Left cardiac atrium (tissue), 4 donors: ENCODE measurements at regions not wholly inside any gene's neighbourhood (a gene's known extent, or its start where the extent isn't known, plus 50 kb on each side); places are given as distances from the start of the nearest gene placed in this dataset.
"Not testable (repeated sequence)": the region's sequence is repeated elsewhere in the genome, so short reads cannot be mapped to it uniquely, and the experiment has no call there.

Experiments
- ATAC-seq, 2 donors: fragments of 200-7000 bp; cut with Tn5 transposase; one replicate each; pipeline ENCODE4 v1.9.1; 2020; ENCODE audit warnings: mild to moderate bottlenecking in 2 of 2, moderate library complexity in 2 of 2
- DNase-seq: peaks from one replicate; pipeline ENCODE4 v3.0.0-alpha.2; 2020
- intact Hi-C, 2 donors: fragments of 100-400 bp; cut with DNase I; formaldehyde crosslinking; loops; one replicate each; pipeline versions ENCODE4 v1.14.1 to v1.15.1; 2022 to 2023
- donor health status: DM: no; HTN: yes; CAD: no.
- donor health status: DM: no; HTN: yes; CAD: no; lungs with severe emphysema.
- donor health status: DM: yes; HTN: yes; CAD: no.
- donor health status: Dilated cardiomyopathy.

DNA sequence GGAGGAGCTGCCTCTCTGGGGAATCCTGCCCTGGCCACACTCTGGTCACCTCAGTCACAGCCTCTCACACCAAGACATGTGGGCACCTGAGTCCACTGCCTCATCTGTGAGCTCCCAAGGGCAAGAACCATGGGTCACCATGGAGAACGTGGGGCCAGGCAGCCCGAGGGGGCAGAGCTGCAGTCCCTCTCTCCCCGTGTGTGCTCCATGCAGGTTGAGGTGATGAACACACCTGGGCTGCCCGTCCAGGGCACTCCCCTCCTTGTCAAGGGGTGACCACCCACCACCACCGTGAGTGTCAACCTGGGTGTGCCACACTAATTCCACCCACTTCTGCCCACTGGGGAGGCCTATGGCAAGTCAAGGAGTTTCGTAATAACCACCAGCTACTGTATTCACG, 159.6 kb upstream of the RAB6C start:
- DNase-seq, result no peak
- peak in 1 of 2 donors; percentile 23 for ATAC-seq
- intact Hi-C loops, result no loop called here

DNA sequence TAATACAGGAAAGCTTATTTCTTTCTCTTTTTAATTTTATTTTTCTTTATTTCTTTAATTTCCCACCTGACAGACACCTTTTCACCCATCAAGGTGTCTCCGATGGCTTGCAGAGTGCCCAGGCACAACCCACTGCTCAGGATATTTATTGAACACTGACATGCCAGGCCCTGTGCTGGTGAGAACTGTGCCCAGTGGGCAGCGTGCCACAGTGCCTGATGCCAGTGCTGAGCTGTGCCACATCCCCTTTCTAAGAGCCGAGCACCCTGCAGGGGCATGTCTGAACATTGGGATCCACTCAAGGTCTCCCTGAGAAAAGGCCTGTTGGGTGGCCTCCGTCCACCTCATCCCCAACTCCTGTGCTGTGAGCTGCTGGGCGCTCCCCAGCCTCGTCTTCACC, 158.6 kb upstream of the RAB6C start:
- intact Hi-C loops, result no loop called here
- no peak for DNase-seq
- ATAC-seq, result no peak

DNA sequence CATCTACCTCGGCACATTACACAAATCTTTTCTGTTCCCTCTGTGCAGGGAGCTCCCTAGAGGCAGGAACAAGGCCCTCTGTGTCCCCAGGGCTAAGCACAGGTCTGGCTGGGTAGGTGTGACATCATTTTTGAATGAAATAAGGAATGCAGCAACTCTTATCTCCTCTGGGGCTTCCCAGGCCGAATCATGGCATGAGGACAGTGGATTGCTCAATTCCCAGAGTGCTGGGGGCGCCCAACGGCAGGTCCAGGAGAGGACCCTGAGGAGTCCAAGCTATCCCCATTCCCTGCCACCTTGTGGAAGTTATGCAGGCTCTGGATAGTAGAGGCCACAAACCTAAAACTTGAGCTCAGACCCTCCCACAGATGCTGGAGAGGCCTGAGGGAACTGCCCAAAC, 158.0 kb upstream of the RAB6C start:
- DNase-seq (no peak), ATAC-seq (no peak)
- intact Hi-C loops, result no loop called here

DNA sequence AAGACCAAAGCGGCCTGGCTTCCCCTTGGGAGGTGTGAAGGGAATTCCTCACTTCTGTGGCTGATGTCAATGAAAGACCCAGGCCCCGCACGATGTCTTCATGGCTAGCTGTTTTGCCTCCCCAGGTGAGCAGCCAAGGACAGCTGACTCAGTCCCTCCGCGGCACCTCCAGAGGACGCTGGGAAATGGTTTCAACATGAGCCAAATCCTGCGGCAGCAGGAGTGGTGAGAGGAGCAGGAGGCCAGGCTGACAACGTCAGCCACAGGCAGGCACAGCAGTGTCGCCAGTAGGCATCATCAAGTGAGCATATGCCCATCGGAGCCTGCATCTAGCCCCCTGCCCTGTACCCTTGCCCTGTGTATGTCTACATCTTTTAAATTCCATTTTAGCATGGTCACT, 156.4 kb upstream of the RAB6C start:
- DNase-seq (no peak), ATAC-seq (no peak)
- intact Hi-C loops, result no loop called here

DNA sequence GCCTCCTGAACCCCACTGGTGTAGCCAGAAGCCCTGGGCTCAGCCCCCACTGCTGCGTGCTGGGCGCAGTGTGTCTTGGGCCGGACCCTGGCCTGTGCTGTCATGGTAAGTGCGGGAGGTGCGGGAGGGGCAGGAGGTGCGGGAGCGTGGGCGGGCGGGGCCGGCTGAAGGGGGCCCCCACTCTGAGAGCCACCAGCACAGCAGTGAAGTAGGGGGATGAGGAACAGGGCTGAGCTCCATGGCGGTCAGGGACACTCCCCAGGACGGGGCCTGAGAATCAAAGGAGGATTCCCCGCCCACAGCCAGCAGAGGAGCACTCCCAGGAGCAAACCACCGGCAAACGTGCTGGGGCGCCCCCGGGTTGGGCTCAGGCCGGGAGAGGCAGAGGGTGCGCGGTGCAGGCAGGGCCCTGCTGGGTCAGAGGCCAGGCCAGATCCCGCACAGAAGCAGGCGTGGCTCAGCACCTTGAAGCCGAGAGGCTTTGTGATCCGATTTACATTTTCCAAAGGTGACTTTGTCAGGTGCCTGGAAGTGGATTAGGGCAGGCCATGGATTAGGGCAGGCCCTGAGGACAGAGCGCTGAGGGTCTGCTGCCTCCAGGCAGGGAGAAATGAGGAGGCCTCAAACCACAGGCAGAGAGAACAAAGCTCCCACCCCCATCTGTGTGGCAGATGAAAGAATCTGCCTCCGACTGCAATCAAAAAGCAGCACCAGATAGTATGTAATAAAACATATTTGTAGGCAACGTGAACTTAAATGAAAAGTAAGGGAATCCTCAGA, 152.0 kb upstream of the RAB6C start:
- no peak for ATAC-seq
- intact Hi-C loops, result no loop called here

DNA sequence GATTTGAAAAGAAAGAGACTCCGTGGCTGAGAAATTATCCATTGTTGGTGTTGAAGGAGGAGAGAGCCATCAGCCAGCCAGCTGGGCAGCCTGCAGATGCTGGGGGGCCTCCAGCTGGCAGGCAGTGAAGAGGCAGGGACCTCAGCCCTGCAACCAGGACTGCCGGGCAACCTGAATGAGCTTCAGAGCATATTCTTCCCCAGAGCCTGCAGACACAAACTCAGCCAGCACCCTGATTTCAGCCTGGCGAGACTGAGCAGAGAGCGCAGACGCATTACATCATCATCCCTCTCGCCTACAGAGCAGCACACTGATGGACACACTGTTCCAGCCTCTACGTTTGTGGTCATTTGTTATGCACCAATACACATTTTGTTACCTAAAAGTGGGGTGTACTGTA, 150.7 kb upstream of the RAB6C start:
- ATAC-seq (no peak), DNase-seq (no peak)
- intact Hi-C loops, result no loop called here

More for the DNA sequence above, 152.0 kb upstream of the RAB6C start:
- DNase-seq, result no peak

DNA sequence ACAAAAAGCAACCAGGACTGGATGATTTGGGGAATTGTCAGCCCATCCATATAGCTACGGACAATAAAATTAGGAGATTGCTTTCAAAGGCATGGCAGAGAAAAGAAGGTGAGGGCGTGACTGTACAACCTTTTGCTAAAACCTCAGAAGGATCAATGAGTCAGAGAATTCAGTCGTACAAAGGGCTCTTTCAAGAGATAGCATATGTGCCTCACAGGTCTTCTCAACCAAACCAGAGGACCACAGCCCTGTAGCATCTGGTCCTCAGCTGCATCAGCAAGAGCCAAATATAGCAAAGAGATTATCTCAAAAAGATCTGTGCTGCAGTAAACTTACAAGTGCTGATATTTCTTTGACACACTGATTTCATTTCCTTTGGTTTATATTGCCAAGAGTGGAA, 149.9 kb upstream of the RAB6C start:
- DNase-seq (no peak), ATAC-seq (no peak)
- intact Hi-C loops, result no loop called here

DNA sequence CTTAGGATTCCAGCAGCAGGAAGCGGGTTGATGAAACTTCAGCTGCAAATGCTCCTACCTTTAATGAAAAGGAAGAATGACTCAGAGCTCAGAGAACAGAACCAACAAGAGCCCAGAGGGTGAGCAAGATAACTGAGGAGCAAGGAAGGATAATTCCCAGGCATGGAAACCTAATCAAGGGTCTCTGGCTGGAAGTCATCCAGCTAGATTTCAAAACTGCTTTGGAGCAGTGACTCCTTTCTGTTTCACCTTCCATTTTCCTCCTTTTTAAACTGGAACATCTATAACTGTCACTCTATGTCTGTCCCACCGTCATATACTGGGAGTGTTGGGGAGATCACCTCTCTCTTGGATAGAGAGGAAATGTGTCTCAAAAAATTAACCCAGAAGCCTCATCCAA, 148.4 kb upstream of the RAB6C start:
- DNase-seq (no peak), ATAC-seq (no peak)
- intact Hi-C loops, result no loop called here

DNA sequence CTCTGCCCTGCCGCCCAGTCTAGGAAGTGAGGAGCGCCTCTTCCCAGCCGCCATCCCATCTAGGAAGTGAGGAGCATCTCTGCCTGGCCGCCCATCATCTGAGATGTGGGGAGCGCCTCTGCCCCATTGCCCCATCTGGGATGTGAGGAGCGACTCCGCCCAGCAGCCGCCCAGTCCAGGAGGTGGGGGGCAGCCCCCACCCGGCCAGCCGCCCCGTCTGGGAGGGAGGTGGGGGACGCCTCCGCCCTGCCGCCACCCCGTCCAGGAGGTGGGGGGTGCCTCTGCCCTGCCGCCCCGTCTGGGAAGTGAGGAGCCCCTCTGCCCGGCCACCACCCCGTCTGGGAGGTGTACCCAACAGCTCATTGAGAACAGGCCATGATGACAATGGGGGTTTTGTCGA, 146.0 kb upstream of the RAB6C start:
- DNase-seq, ATAC-seq, intact Hi-C loops: not testable (repeated sequence)

DNA sequence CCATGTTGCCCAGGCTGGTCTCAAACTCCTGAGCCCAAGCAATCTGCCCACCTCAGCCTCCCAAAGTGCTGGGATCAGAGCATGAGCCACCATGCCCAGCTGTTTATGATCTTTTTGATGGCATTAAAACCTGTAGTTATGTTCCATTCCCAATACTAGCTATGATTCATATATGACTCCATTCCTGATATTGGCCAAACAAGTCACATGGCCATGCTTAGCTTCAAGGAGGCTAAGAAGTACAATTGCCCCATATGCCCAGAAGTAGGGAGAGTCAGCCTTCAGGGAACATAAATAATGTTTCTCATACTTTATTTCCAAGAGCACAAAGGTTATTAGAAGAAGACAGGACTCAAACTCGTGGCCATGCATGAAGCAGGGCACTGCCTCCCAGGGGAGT, 132.4 kb upstream of the RAB6C start:
- ATAC-seq (no peak), DNase-seq (no peak)
- intact Hi-C loops, result no loop called here

DNA sequence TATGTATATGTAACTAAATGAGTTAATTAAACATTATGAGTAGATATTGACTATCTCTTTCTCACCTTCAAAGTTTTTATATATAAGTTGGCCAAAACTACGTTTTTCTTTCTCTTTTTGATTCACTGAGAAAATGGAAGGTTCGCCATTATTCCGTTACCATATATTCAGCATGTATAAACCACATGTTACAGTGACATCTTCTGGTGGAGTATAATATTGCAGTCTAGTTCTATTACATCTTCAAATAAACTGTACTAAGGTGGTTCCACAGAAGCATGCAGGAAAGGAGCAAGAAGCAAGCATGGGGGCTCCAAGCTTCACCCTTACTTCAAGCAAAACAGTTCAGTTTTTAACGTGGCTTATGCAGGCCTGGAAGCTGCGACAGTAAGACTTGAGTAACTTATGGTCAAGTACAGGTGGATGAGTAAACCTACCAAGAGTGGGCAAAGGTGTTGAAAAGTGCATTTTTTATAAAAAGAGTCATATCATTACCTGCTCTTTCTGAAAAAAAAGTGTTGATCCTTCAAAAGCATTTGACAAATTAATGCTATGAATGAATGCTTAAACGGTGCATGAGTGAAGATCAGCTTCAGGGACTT, 129.8 kb upstream of the RAB6C start:
- intact Hi-C loops, result no loop called here
- ATAC-seq (peak in 1 of 2 donors; percentile 67), DNase-seq (no peak)

DNA sequence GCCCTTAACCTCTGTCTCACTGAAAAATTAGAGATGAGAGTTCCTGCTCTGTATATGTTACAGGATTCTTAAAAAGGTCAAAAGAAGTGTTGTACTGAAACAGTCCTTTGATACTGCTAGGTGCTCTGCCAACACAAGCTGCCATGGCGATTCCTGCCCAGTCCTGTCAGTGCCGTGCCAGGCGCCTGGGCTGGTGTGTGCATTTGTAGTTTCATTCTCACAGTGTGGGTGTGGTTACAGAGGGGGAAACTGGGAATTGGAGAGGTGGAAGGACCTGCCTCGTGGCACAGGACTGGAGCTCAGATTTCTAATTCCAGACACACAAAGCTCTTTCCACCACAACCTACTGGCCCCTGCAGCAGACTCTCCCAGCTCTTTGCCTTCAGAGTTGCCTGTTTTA, 122.3 kb upstream of the RAB6C start:
- DNase-seq (no peak), ATAC-seq (no peak)
- intact Hi-C loops, result no loop called here

DNA sequence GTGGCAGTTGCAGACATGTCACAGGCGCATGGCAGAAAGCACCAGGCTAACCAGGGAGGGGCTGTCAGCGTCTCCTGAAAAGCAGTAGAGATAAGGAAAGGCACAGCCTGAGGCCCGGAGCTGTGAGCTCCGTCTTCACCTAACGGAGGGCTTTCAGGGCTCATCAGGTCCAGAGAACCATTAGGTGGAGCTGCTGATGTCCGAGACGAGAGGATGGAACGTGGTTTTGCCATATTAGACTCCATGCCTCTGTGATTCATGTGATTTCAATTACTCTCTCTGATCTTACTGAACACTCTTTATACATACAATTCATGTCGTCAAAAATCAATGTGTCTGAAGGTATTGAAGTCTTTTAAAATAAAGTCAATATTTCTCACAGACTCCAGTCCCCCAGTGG, 120.3 kb upstream of the RAB6C start:
- DNase-seq (no peak), ATAC-seq (no peak)
- intact Hi-C loops, result no loop called here

DNA sequence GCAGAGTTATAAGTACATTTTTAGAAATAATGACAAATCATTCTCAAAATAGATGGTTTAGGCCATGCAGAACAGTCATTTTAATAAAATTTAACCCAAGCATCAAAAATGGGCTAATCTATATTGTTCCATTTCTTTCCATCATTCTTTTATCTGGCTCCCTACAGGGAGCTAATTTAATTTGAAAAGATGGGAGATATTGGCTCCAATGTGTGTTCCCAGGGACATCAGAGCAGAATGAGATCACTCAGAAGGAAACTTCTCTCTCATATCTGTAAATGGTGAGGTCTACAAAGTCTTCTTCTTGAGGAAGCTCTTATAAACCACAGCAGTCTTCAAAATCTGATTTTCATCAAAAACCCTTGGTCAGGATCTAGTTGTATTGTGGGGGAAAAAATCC, 119.4 kb upstream of the RAB6C start:
- DNase-seq, result no peak
- intact Hi-C loops, result no loop called here
- ATAC-seq, result no peak

DNA sequence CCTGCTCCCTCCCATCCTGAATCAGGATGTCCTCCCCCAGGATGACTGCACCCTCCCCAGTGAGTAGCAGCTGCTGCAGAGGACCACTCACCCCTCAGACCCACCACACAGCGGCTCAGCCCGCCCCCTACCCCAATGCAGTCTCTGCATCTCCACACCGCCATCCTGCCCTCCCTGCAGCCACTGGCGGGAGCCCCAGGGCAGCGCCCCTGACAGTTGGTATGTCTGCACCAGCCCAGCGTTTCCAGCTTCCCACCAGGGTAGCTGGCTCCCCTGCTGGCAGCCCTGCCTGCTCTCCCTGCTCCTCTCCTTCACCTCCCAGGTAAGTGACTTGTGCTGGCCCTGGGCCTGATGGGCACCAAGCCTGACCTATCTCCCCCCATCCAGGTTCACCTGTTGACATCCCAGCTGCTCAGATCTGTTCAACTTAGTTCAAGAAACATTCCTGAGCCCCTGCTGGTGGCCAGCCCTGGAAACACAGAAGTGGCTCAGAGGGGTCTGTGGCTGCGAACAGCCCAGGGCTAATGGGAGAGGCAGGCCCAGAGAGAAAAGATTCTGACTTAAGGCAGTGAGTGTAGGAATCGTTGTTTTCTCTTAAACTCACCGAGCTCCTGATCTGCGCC, 117.7 kb upstream of the RAB6C start:
- ATAC-seq (no peak), DNase-seq (no peak)
- intact Hi-C loops, result no loop called here

DNA sequence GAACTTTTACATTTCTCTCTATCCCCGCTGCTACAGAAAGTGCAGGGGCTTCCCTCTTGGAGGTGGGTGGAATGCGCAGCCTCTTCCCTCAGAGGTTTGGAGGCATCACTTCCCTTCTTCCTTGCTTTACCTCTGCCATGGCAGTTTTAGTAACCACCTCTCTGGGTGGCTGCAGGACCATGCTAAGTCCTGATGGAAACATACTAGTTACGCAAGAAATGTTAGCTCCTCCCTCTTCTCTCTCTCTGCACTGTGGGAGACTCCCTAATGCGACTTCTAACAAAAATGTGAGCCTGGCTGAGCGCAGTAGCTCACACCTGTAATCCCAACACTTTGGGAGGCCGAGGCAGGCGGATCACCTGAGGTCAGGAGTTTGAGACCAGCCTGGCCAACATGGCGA, 116.8 kb upstream of the RAB6C start:
- intact Hi-C loops, result no loop called here
- DNase-seq, result no peak

DNA sequence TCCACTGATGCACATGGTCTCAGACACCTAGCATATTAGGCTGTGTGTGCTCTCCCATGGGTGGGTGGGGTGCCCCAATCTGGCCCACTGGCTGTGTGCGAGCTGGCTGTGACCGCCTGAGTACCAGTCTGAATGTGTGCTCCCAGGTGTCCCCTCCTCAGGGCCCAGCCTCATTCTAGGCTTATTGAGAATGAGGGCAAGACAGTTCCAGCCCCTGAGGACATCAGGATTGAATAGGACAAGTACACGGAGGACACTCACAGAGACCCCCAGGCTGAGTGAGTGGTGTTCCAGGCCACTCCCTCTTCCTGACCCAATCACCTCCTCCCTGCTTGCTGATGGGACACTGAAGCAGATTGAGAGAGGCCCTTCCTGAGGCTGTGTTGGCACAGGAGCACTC, 116.1 kb upstream of the RAB6C start:
- intact Hi-C loops, result no loop called here
- ATAC-seq, result no peak
- DNase-seq, result no peak

More for the DNA sequence above, 116.8 kb upstream of the RAB6C start:
- ATAC-seq, result no peak

DNA sequence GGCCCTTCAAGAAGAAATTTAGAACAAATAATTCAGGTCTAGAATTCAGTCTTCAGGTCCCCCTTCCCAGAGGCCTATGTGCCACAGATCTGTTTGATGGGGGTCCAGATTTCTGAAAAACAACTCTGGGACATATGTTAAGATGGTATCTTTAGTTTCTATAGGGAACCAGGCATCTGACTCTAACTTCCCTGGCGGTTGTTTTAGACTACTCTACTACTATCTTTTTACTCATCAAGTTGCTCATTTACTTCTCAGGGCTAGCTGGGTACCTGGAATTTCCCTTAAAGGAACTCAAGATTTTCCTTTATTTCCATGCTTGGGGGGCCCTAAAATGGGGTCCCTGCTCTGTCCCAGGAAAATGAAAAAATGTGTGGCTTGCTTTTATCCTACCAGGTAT, 114.7 kb upstream of the RAB6C start:
- intact Hi-C loops, result no loop called here
- ATAC-seq (no peak), DNase-seq (no peak)

DNA sequence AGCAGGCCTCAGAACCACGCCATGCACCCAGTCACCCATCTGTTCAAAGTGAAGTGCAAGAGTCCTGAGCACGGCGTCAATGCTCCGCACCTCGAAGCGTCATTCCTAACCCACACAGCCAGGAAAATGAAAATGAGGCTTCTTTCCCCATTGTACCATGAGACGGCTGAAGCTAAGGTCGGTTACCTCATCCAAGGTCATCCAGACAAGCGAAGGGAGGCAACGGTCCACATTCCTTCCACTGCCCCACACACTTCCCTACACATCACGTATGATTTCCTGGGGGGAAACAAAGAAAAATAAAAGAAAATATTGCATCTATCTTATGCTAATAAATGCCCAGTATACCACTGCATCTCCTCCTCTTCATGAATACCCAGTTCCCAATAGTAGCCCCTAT, 113.5 kb upstream of the RAB6C start:
- intact Hi-C loops, result no loop called here
- peak in 1 of 2 donors; percentile 77 for ATAC-seq
- no peak for DNase-seq

DNA sequence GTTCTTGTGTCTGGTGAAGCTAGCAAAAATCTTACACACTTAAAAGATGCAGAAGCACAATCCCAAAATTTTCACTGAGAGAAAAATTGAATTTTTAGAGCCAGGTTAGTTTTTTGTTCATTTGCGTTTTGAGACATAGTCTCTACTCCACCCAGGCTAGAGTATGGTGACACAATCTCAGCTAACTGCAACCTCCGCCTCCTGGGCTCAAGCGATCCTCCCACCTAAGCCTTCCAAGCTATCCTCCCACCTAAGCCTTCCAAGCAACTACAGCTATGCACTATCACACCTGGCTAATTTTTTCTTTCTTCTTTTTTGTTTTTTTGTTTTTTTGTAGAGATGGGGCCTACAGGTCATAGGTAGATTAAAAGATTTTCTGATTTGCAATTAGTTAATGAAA, 113.1 kb upstream of the RAB6C start:
- intact Hi-C loops, result no loop called here
- peak in 1 of 2 donors; percentile 76 for ATAC-seq

DNA sequence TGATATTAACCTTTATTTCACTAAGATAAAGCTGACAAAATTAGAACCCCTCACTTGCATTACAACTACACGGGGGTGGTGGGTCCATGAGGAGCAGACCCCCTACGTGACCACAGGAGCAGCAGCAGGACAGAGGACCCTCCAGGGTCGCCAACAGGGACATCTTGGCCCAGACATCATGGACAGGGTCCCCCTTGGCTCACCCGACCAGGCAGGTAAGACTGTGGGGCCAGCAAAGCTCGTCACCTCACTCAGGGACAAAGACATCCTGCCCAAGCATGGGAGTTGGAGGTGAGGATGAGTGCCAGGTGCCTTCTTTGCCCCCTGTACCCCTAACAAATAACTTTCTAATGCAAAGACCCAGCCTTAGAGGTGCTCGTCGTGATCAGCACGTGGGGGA, 111.3 kb upstream of the RAB6C start:
- DNase-seq (no peak), ATAC-seq (no peak)
- intact Hi-C loops, result no loop called here

More for the DNA sequence above, 113.1 kb upstream of the RAB6C start:
- no peak for DNase-seq
